ENCODE measurements at regions not wholly inside any gene's neighbourhood (a gene's known extent, or its start where the extent isn't known, plus 50 kb on each side); places are given as distances from the start of the nearest gene placed in this dataset.
"Not testable (repeated sequence)": the region's sequence is repeated elsewhere in the genome, so short reads cannot be mapped to it uniquely, and the experiment has no call there.

DNA sequence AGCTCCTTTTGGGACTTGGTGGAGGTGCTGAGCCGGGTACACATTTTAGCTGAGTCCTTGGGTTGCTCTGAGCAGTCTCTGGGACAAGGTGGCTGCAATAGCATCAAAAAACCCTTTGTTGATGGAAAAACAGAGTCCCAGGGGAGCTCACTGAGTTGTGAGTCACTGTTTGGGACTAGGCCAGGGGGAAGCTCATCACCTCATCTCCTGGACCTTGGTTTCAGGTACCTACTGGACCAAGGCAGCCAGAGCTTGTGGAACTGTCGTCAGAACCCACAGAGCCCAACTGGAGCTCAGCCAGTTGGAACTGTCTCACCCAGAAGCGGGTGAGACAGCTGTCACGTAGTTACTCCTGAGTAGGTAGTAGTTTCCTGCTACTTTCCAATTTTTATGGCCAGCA lies 146.7 kb downstream of the HLX start:
- DNase-seq (ENCODE audit: low read depth): no peak

- DNase-seq (ENCODE audit: low read depth): no peak
These were observed 150.9 kb downstream of the HLX start for GRCh38 chr1:221029981-221030649.

GRCh38 chr1:221030990-221031389 lies 151.7 kb downstream of the HLX start:
- DNase-seq (ENCODE audit: low read depth): no peak

- no peak for DNase-seq (ENCODE audit: low read depth)
These were observed 152.4 kb downstream of the HLX start for GRCh38 chr1:221031458-221032203.

DNA sequence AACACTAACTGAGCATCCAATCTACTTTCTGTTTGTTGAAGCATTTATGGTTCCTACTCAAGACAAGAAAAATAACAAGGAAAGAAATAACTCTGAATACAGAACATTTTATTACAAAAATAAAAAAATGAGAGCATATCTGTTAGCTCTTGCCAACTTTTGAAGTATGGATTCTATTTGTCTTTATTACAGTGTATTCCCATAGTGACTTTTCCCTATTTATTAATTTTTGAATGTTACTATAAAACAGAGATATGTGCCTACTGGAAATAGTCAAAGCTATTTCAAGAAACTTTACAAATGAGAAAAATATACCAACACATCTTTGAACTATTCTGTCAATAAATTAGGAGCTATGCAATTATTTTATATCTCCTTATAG lies 153.0 kb downstream of the HLX start:
- DNase-seq (ENCODE audit: low read depth): no peak

DNA sequence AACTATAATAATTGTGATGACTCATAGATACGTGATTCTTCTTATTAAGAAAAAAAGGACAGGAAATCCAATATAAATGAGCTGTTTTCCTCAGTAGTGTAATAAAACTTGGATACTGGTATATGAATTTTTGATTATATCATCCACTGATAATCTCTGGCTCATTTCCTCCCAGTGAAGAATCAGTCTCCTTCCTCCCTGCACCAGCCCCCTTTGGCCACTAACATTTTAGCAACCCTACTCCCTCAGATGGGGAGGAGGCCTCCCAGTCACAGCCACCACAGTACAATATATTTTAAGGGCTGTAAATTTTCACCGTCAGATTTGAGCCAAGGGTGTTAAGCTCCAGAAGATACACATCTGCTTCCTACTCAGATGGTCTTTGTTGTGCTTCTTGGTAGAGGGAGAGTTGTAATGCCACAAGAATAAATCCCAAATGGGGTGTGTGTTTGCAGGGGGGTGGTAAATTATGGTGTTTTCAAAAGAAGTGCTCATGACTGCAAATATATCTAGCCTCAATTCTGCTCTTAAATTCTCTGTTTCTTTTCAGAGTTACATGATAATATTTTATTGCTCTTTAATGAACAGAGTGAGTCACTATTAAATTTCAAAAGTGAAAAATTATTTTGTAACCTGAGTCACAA lies 153.5 kb downstream of the HLX start:
- no peak for DNase-seq (ENCODE audit: low read depth)

DNA sequence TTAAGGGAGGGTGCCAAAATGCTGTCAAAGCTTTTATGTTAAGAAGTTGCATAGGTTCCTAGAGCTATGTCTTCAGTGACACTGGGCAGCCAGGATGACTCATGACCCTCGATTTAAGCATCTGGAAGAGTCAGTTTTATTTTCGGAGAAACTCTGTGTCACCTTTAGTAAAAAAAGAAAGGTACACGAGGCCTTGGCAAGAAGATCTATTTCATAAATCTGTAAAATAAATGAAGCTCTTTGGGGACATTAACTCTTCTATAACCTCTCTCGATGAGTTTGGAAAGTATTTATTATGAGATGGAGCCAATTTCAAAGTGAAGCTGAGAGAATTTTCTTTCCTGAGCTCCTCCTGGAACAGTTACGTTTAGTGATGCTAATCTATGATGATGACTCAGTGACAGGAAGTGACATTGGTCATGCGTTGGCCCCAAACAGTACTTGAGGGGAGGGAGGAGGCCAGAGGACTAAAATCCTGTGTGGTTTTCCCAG lies 156.5 kb downstream of the HLX start:
- peak; percentile 36 for DNase-seq (ENCODE audit: low read depth)

DNA sequence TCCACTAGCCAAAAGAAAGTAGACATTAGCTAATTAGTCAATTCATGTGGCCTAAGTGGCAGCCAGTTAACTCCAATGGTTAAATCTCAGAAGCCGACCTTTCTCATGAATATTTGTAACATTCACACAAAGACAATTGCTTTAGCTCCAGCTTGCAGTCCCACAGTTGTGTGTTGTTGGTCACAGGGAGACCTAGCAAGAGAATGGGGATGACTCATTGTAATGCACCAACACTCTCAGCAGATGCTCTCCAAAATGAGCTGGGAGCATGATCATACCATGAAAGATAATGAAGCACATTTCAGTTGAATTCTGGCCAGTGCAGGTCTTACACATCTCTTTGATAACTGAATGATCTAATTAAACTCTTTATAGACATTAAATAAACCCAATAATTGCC lies 160.4 kb downstream of the HLX start:
- DNase-seq (ENCODE audit: low read depth): peak; percentile 25

- no peak for DNase-seq (ENCODE audit: low read depth)
These were observed 160.9 kb downstream of the HLX start for GRCh38 chr1:221040101-221040500.

DNA sequence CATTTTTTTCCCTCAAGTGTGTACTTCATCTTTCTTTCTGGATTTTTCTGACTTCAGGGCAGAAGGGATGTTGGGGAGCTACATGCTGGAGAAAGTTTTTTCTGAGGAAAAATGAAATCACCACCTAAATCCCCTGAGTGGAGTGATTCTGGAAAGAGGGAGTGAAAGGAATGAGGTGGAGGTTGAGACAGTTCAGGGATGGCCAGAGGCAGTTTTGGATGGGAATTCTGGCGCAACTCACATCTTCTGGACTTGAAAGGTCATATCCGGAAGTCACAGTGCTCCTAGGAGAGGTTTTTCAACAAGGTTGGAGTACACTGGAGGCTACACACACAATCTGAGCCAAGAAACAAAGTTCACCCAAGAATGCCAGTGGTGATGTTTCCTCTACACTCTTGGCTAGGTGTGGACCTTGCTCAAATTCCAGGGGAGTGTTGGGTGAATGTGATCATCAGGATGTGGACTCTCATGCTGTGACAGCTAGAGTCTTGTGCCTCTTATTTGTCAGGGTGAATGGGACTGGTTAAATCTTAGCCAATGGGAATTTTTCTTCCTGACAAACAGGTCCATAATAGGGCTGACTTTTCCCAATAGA lies 161.5 kb downstream of the HLX start:
- no peak for DNase-seq (ENCODE audit: low read depth)

GRCh38 chr1:221044538-221044937 lies 165.3 kb downstream of the HLX start:
- DNase-seq (ENCODE audit: low read depth): no peak

GRCh38 chr1:221045151-221045550 lies 165.9 kb downstream of the HLX start:
- no peak for DNase-seq (ENCODE audit: low read depth)

GRCh38 chr1:221045842-221046831 lies 166.9 kb downstream of the HLX start:
- no peak for DNase-seq (ENCODE audit: low read depth)

- DNase-seq (ENCODE audit: low read depth): not testable (repeated sequence)
These were observed 172.1 kb downstream of the HLX start for GRCh38 chr1:221051391-221051790.

GRCh38 chr1:221053889-221054288 lies 174.6 kb downstream of the HLX start:
- no peak for DNase-seq (ENCODE audit: low read depth)

DNA sequence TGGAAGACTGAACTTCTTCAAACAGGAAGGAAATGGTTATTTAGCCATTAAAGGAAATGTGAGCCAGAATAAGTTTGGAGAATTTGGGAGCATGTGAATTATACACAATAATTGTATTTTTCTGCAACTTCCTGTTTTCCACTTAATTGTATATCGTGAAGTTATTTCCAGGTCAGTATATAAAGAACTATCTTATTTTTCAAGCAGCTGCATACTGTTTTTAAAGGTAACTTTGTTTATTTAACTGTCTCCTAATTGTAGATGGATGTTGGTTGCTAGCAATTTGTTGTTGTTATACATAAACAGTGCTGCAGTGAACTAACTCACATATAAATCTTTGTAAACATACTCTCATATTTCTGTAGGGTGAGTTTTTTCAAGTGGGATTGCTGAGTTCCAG lies 180.3 kb downstream of the HLX start:
- DNase-seq (ENCODE audit: low read depth): no peak

- no peak for DNase-seq (ENCODE audit: low read depth)
These were observed 184.4 kb downstream of the HLX start for GRCh38 chr1:221063651-221064050.

- no peak for DNase-seq (ENCODE audit: low read depth)
These were observed 187.2 kb downstream of the HLX start for GRCh38 chr1:221066351-221067001.

DNA sequence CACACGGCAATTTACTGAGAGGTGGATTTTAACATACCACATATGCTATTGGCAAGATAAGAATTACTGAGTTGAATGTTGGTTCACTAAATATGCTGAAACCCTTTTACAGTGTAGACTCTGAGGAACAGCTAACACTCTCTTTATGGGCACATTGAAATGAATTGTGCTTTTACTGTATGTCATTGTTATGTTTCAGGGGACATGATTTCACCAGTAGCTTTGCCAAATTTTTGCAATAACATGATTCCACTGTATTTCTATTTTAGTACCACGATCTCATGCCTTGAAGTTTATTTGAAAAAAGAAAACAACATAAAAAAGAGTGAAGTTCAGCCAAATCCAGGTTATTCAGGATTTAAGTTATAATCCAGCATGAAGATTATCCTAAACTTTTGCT lies 188.5 kb downstream of the HLX start:
- no peak for DNase-seq (ENCODE audit: low read depth)

- no peak for DNase-seq (ENCODE audit: low read depth)
These were observed 190.1 kb downstream of the HLX start for GRCh38 chr1:221069178-221069903.
